ENCODE measurements at regions not wholly inside any gene's neighbourhood (a gene's known extent, or its start where the extent isn't known, plus 50 kb on each side); places are given as distances from the start of the nearest gene placed in this dataset.
"Not testable (repeated sequence)": the region's sequence is repeated elsewhere in the genome, so short reads cannot be mapped to it uniquely, and the experiment has no call there.

GRCh38 chr9:7479300-7479699, 320.3 kb downstream of the DMAC1 start:
- DNase-seq (ENCODE audit: low read depth, low spot score), result no peak

- DNase-seq (ENCODE audit: low read depth, low spot score), result no peak
Observed at GRCh38 chr9:7478646-7479045, 320.9 kb downstream of the DMAC1 start.

- DNase-seq (ENCODE audit: low read depth, low spot score), result no peak
Observed at GRCh38 chr9:7467186-7467585, 332.4 kb downstream of the DMAC1 start.

- DNase-seq (ENCODE audit: low read depth, low spot score), result no peak
Observed at GRCh38 chr9:7461791-7462190, 337.8 kb downstream of the DMAC1 start.

GRCh38 chr9:7456793-7457530, 342.6 kb downstream of the DMAC1 start:
- DNase-seq (ENCODE audit: low read depth, low spot score), result no peak

- DNase-seq (ENCODE audit: low read depth, low spot score), result no peak
Observed at GRCh38 chr9:7456377-7456776, 343.2 kb downstream of the DMAC1 start.

GRCh38 chr9:7454624-7455023, 345.0 kb downstream of the DMAC1 start:
- no peak for DNase-seq (ENCODE audit: low read depth, low spot score)

GRCh38 chr9:7452378-7452777, 347.2 kb downstream of the DMAC1 start:
- no peak for DNase-seq (ENCODE audit: low read depth, low spot score)

GRCh38 chr9:7451062-7451461, 348.5 kb downstream of the DMAC1 start:
- no peak for DNase-seq (ENCODE audit: low read depth, low spot score)

GRCh38 chr9:7443541-7443940, 356.0 kb downstream of the DMAC1 start:
- no peak for DNase-seq (ENCODE audit: low read depth, low spot score)

GRCh38 chr9:7439355-7439995, 360.1 kb downstream of the DMAC1 start:
- no peak for DNase-seq (ENCODE audit: low read depth, low spot score)

- no peak for DNase-seq (ENCODE audit: low read depth, low spot score)
Observed at GRCh38 chr9:7436754-7437153, 362.8 kb downstream of the DMAC1 start.

- DNase-seq (ENCODE audit: low read depth, low spot score), result no peak
Observed at GRCh38 chr9:7433508-7434292, 365.9 kb downstream of the DMAC1 start.

- DNase-seq (ENCODE audit: low read depth, low spot score), result no peak
Observed at GRCh38 chr9:7432989-7433388, 366.6 kb downstream of the DMAC1 start.

GRCh38 chr9:7417397-7417796, 382.2 kb downstream of the DMAC1 start:
- DNase-seq (ENCODE audit: low read depth, low spot score), result not testable (repeated sequence)

- DNase-seq (ENCODE audit: low read depth, low spot score), result no peak
Observed at GRCh38 chr9:7415836-7416235, 383.7 kb downstream of the DMAC1 start.

GRCh38 chr9:7408845-7409244, 390.7 kb downstream of the DMAC1 start:
- no peak for DNase-seq (ENCODE audit: low read depth, low spot score)

- no peak for DNase-seq (ENCODE audit: low read depth, low spot score)
Observed at GRCh38 chr9:7407246-7407645, 392.3 kb downstream of the DMAC1 start.

- no peak for DNase-seq (ENCODE audit: low read depth, low spot score)
Observed at GRCh38 chr9:7405924-7406604, 393.5 kb downstream of the DMAC1 start.

GRCh38 chr9:7403839-7404487, 395.6 kb downstream of the DMAC1 start:
- no peak for DNase-seq (ENCODE audit: low read depth, low spot score)

- no peak for DNase-seq (ENCODE audit: low read depth, low spot score)
Observed at GRCh38 chr9:7403028-7403389, 396.6 kb downstream of the DMAC1 start.
